ENCODE measurements at regions not wholly inside any gene's neighbourhood (a gene's known extent, or its start where the extent isn't known, plus 50 kb on each side); places are given as distances from the start of the nearest gene placed in this dataset.

DNA sequence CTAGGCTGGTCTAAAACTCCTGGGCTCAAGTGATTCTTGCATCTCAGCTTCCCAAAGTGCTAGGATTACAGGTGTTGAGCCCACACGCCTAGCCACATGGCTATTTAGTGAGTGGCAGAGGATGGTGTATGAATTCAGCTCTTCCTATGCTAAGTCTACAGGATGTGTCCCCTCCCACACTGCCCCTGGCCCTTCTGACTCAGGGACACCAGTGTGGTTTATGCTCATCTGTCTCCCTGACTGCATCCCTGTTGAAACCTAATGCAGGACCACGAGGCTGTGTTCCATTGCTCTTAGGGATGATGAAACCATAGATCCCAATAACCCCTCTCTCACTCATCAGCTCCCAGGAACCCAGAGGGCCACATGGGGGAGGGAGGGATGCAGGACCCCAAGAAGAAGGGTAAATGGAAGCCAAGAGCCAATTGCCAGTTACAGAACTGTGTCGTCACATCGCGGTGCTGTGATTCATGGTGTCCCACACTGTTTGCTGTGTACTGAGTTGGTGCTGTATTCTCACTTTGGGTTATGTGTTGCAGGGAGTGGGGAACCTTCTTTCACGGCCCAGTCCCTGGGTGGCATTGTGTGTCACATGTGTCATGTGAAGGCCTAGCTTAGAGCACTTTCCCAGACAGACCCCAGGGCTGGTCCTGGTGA lies 102.9 kb upstream of the HAAO start:
- TF ChIP-seq EZH2 (IDR thresholded peaks at IDR 0.05; ENCODE audit: low read length) (no peak), CTCF (optimal IDR thresholded peaks at IDR 0.05 in 1 of 3, IDR thresholded peaks at IDR 0.05 in 1 of 3, conservative IDR thresholded peaks at IDR 0.05 in 1 of 3; ENCODE audit: extremely low read depth in 1 of 3, insufficient read depth in 2 of 3, low read length in 3 of 3) (no peak)

Data from keratinocyte (primary cell).